Embryonic facial prominence (tissue), 1 donor: ENCODE measurements at regions not wholly inside any gene's neighbourhood (a gene's known extent, or its start where the extent isn't known, plus 50 kb on each side); places are given as distances from the start of the nearest gene placed in this dataset.

Experiments
- DNase-seq: peaks from one replicate; pipeline ENCODE4 v3.0.0-alpha.2; 2016; ENCODE audit errors: extremely low spot score

DNA sequence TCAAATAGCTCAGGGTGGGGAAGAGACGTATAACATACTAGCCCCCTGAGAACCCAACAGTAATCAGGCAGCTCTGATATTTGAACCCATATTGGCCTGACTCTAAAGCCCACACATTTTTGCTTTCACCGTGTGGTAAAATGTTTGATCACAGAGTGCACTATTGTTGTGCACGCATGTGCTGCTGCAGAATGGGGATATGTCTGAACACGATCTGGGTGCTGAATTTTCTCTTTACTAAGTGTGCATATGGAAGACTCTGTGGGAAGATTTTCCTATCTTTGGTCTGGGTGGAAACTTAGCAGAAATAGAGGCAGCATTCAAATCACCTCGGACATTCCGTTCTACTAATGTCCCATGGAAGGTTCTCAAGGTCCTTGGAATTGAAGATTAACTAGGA is 800.1 kb downstream of the TFAP2A start:
- no peak for DNase-seq

DNA sequence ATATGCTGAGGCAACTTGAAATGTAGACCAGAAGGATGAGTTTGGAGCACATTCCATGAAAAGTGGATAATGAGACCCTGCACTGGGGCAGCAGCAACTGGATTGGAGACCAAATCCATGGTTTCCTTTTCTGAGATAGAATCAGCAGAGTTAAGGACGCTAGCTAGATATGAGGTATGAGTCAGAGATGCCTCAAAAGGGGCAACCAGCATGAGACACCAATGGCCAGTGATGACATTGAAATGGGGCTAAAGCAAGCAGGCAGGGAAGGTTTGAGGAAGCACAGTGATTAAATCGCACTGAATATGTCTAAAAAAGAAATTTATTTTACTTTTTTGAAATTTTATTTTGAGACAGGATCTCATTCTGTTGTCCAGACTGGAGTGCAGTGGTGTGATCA is 802.4 kb downstream of the TFAP2A start:
- DNase-seq = no peak

DNA sequence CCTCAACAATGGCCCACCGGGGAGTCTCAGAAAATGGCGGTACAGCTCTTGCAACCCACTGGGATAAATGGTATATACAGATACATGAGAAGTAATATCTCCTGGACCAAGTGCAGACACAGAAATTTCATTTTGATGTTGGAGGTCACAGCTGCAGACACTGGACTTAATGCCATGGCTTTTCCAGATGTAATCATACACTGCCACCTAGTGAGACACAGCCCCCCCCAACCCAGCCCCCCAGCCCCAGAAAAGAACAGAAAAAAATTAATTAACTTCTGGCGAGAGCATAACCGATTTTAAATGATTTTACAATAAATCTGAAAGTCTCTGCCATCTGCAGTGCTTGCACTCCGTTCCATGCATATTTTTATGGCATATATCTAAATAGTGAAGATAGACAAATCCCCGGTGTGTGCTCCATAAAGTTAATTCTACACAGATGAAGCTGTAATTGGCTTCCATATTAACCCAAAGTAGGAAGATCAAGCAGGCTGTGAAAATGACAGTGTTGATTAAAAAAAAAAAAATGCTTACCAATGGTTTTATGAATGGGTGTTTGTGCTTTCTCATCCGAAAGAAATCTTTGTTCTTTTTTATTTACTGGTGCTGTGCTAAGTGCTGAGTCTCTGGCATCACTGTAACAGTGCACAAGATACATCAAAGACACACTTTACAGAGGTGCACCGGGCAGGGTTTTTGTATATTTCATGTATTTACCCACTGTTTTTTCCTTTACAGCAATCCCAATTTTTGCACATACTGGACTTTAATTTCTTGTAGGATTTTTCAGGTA is 804.1 kb downstream of the TFAP2A start:
- DNase-seq = no peak

DNA sequence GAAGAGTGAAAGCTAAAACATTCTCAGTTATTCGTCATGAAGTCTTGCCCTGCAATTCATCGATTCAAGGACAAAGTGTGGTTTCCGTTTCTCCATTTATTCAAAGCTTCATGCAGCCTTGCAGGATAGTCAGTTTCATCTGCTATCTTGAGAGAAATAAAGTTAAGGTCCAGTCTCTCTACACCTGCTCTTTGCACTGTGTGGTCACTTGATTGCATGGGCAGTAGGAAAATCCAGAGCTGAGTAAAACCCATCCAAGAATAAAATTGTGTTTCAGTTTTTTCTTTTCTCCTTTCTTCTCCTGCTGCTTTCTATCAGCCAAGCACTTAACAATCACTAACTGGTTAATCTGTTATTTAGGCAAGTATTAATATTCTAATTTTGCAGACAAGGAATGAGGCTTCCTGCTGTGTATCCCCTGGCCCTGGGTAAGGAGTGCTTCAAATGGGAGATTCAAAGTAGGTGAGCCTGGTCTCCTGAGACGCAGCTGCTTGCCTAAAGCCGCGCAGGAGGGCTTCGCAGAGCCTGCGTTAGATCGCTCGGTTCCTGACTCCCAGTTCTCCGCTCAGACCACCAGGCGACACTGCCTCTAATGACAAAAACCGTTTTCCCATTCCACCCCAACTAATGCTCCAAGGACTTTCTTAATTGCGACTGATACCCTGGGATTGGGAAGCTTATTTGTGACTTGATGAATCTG is 808.3 kb downstream of the TFAP2A start:
- no peak for DNase-seq

DNA sequence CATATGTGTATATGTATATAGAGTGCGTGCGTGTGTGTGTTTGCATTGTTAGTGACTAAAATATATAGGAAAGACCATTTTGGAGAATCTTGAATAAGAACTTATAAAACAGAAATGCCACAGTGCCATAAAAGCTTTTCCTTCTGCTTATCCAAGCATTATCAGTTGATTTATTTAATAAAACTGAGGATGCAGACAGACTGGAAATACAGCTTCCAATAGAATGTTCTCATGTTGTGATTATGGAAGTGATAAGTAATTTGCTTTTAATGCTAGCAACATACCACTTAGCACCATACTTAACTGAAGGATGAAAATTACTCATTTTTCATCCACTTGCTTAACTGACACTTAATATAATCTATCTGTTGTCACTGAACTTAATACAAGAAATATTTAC is 820.1 kb downstream of the TFAP2A start:
- DNase-seq = no peak

GRCh38 chr6:9593554-9593953 is 821.3 kb downstream of the TFAP2A start:
- no peak for DNase-seq

GRCh38 chr6:9583753-9584352 is 831.0 kb downstream of the TFAP2A start:
- DNase-seq = no peak

- DNase-seq = no peak
Observed at GRCh38 chr6:9581155-9581554, 833.7 kb downstream of the TFAP2A start.

GRCh38 chr6:9576521-9576920 is 838.4 kb downstream of the TFAP2A start:
- DNase-seq = no peak

GRCh38 chr6:9566096-9566495 is 848.8 kb downstream of the TFAP2A start:
- DNase-seq = no peak

DNA sequence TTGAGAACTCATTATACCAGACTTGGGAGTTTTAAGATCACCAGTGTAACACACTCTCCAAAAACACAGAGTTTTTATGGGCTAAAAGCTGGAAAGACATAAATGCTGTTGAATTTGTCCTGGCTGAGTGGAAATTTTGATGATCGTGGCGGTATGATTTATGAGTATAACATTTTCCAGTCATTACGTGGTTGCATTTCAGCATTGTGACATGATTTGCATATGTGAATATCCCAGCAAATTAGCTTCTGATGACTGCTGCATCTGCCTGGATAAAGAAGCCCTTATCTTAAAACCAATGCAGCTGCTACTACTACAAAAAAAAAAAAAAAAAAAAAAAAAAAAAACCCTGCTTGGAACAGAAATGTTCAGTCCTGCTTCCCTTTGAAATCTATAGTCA is 850.9 kb downstream of the TFAP2A start:
- no peak for DNase-seq

DNA sequence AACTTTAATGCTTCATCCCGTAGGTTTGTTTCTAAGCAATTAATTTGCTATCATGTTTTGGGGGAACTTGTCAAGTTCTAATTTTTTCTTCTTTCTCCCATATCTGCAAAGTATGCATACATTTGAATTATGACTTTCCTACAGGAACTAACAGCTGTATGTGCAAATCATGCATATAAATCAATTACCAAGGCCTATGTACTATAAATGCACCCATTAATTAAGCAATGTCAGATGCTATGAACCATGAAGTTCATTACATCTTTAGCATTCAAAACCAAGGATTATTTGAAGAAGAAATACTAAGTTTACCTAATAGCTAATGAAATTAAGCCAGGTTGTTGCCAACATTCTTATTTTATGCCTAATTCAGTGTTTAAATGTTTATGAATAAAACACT is 851.3 kb downstream of the TFAP2A start:
- DNase-seq = no peak

DNA sequence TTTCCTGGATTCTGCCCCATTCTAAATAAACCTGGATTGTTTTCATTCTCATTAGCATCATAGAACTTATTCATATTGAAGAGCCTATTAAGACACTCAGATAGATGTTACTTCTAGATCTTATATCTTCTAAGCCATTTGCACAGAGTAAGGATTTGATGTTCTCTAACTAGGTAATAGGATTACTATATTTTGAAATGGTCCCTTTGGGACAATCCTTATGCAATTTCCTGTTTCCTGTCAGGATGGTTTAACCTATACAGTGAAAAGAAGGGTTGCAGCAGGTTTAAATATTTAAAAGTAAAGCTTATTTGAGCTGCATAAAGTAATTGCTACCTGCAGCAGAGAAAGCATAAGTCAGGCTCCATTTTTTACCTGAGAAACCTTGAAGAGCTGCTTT is 860.1 kb downstream of the TFAP2A start:
- DNase-seq = no peak

- DNase-seq = no peak
Observed at GRCh38 chr6:9554323-9554722, 860.6 kb downstream of the TFAP2A start.

GRCh38 chr6:9553002-9553401 is 861.9 kb downstream of the TFAP2A start:
- DNase-seq = no peak

DNA sequence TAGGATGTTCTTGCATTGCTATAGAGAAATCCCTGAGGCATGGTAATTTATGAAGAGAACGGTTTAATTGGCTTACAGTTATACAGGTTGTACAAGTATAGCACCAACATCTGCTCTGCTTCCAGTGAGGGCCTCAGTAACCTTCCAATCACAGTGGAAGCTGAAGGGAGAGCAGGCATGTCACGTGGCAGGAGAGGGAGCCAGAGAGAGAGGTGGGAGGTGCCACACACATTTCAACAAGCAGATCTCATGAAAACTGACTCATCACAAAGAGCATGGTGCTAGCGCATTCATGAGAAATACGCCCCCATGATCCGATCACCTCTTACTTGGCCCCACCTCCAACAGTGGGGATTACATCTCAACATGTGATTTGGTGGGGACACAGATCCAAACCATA is 871.2 kb downstream of the TFAP2A start:
- DNase-seq = no peak

DNA sequence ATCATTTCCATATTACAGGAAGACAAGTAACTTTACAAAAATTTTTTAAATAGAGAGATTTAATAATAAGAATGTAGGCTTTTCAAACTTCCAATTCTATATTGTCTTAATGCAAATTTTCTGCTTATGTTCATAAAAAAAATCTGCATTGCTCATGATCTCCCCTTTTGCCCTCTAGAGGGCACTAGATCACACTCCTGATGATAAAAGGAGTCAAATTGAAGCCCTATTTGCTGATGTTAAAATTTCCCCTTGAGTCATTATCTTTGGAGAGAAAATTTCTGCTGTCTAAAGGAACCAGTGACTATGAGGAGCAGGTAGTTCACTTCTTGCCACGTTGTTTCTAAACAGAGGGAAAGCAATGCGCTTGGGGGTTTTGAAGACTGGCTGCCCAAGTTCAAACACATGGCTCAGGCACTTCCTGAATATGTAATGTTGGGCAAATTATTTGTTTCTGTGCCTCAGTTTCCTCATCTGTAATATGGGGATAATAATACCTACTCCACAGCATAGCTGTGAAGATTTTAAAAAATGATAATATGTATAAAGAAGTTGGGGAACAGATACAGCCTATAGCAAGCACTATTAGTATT is 874.2 kb downstream of the TFAP2A start:
- no peak for DNase-seq

DNA sequence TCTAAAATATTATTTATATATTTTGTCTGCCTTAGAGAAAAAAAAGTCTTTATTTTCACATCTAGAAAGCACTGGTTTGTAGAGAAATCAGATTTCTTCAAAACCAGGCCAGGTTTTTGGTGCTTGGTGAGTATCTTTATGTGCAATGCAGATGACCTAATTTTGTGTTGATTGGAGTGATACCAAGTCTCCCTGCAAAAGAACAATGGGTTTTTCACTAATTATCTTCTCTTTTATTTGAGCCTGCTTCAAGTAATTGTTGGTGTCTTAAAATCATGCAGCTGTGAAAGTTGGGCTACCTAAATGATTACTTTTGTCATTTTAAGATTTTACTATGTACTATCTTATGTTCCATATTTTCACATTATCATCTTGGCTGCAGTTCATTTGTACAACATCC is 874.7 kb downstream of the TFAP2A start:
- no peak for DNase-seq

- DNase-seq = no peak
Observed at GRCh38 chr6:9539231-9539755, 875.6 kb downstream of the TFAP2A start.

- DNase-seq = no peak
Observed at GRCh38 chr6:9537381-9537780, 877.5 kb downstream of the TFAP2A start.

DNA sequence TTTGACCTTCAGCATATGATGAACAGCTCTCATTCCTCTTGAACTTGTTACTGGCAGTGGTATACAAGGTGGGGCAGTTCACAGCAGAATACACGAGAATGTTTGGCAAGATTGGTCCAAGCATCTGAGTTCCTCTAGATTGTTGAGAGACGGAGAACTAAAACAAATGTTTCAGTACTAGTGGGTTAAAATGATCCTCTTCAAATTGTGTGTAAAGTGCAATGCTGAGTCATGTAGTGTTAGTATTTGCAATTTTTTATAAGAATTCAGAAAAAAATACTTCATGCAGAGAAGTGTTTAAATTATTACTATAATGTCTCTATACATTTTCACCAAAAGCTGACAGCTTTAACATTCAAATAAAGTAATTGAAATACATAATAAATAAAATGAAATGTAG is 879.8 kb downstream of the TFAP2A start:
- no peak for DNase-seq
